ENCODE measurements at regions not wholly inside any gene's neighbourhood (a gene's known extent, or its start where the extent isn't known, plus 50 kb on each side); places are given as distances from the start of the nearest gene placed in this dataset.

- H3K56ac ChIP-seq (replicated peaks; ENCODE audit: insufficient read length, low read depth, low read length): no peak overlapping the region
- no peak overlapping the region for H3K9ac ChIP-seq (replicated peaks in 1 of 4; ENCODE audit: extremely low read depth in 1 of 4, low read depth in 3 of 4, low read length in 3 of 4)
- no peaks in the 10 kb centered on the region for H3K27me3 ChIP-seq (replicated peaks in 1 of 4; ENCODE audit: control insufficient read depth in 3 of 4, extremely low read depth in 1 of 4, insufficient read depth in 3 of 4, low read length in 3 of 4)
- no peak overlapping the region for H3K27ac ChIP-seq (ENCODE audit: low read depth, low read length)
- H3K4me3 ChIP-seq (ENCODE audit: extremely low read depth in 1 of 4, insufficient read depth in 2 of 4, low read depth in 3 of 4, low read length in 4 of 4): no peak overlapping the region
- H4K91ac ChIP-seq (replicated peaks; ENCODE audit: insufficient read length, low read length): no peak overlapping the region
- no peaks in the 10 kb centered on the region for H3K23me2 ChIP-seq (ENCODE audit: low read depth, low read length)
- no peaks in the 10 kb centered on the region for H3K79me1 ChIP-seq (ENCODE audit: low read depth, low read length)
- CTCF ChIA-PET (ENCODE audit: partially characterized antibody): no interaction called here
- no peak overlapping the region for H2AFZ ChIP-seq (ENCODE audit: low read length)
- POLR2A ChIA-PET (ENCODE audit: partially characterized antibody): no interaction called here
- DNase-seq (ENCODE audit: low read depth in 1 of 2, low spot score in 2 of 2): no peak
- H3K4ac ChIP-seq (replicated peaks; ENCODE audit: insufficient read length, low read depth, low read length): no peak overlapping the region
- H3K36me3 ChIP-seq (ENCODE audit: control insufficient read depth in 2 of 4, insufficient read depth in 4 of 4, low read length in 3 of 4): no peaks in the 10 kb centered on the region
- H4K5ac ChIP-seq (ENCODE audit: insufficient read length, low read depth, low read length): no peak overlapping the region
- no peak overlapping the region for H3K4me2 ChIP-seq (ENCODE audit: insufficient read depth in 1 of 2, low read depth in 2 of 2, low read length in 2 of 2)
- H3K9me3 ChIP-seq (ENCODE audit: insufficient read depth in 2 of 2, low read depth in 1 of 2, low read length in 1 of 2): no peaks in the 10 kb centered on the region
- no peak overlapping the region for H2BK12ac ChIP-seq (ENCODE audit: low read depth, low read length)
- H3K23ac ChIP-seq (ENCODE audit: insufficient read length): no peak overlapping the region
- H2BK15ac ChIP-seq (ENCODE audit: low read length): no peak overlapping the region
- H2AK5ac ChIP-seq (ENCODE audit: low read depth, low read length): no peak overlapping the region
- H2BK5ac ChIP-seq (ENCODE audit: low read depth, low read length): no peak overlapping the region
- H3K18ac ChIP-seq (ENCODE audit: extremely low read depth, low read length): no peak overlapping the region
- 82% methylated on average over 1 of the region's 1 CpG; no CpG with 5 or more reads in 1 of the 2 experiments for WGBS, 2 experiments (ENCODE audit: extremely low coverage in 1 of 2, insufficient coverage in 1 of 2, insufficient read length in 1 of 2, insufficient replicate concordance in 2 of 2, low coverage in 1 of 2, low lambda C conversion rate in 2 of 2, missing lambda C conversion rate in 1 of 2)
- no peak for FAIRE-seq
- no peak overlapping the region for H3K14ac ChIP-seq (ENCODE audit: insufficient read length)
- H3K79me2 ChIP-seq (ENCODE audit: control insufficient read depth in 1 of 2, insufficient read depth in 2 of 2, low read length in 2 of 2): no peaks in the 10 kb centered on the region
- H2BK120ac ChIP-seq (replicated peaks; ENCODE audit: low read depth, low read length): no peak overlapping the region
- H2BK20ac ChIP-seq (ENCODE audit: low read length): no peak overlapping the region
- no peaks in the 10 kb centered on the region for H4K20me1 ChIP-seq (replicated peaks in 1 of 2; ENCODE audit: control insufficient read depth in 1 of 2, insufficient read depth in 2 of 2, low read length in 2 of 2)
- no peaks in the 10 kb centered on the region for H3K4me1 ChIP-seq (replicated peaks in 1 of 4; ENCODE audit: control insufficient read depth in 3 of 4, insufficient read depth in 4 of 4, low read length in 3 of 4)
- no peak overlapping the region for H4K8ac ChIP-seq (ENCODE audit: extremely low read depth, insufficient read depth, low read length)
- TF ChIP-seq NANOG (IDR thresholded peaks at IDR 0.05; ENCODE audit: insufficient read depth, low read depth, low read length, poor library complexity, severe bottlenecking) (no peak), SP1 (IDR thresholded peaks at IDR 0.05; ENCODE audit: low read depth, low read length) (no peak), SIRT6 (IDR thresholded peaks at IDR 0.05; ENCODE audit: low read length) (no peak), SP2 (IDR thresholded peaks at IDR 0.05; ENCODE audit: low read length) (no peak), KDM1A (IDR thresholded peaks at IDR 0.05; ENCODE audit: borderline replicate concordance, low read length) (no peak), ATF3 (IDR thresholded peaks at IDR 0.05; ENCODE audit: insufficient read depth, low read depth, low read length) (no peak), GTF2F1 (IDR thresholded peaks at IDR 0.05; ENCODE audit: borderline replicate concordance, low read depth, low read length) (no peak), POLR2AphosphoS5 (IDR thresholded peaks at IDR 0.05; ENCODE audit: low read depth, low read length) (no peak), ASH2L (IDR thresholded peaks at IDR 0.05; ENCODE audit: low read length) (no peak), EZH2 (IDR thresholded peaks at IDR 0.05; ENCODE audit: low read depth, low read length, severe bottlenecking) (no peak), GABPA (IDR thresholded peaks at IDR 0.05; ENCODE audit: borderline replicate concordance, insufficient read depth, low read length) (no peak), SIX5 (IDR thresholded peaks at IDR 0.05; ENCODE audit: low read depth, low read length) (no peak), SUZ12 (IDR thresholded peaks at IDR 0.05; ENCODE audit: low read length) (no peak), CEBPB (IDR thresholded peaks at IDR 0.05; ENCODE audit: low read depth, low read length) (no peak), JUN (IDR thresholded peaks at IDR 0.05; ENCODE audit: low read depth, low read length) (no peak), TAF7 (optimal IDR thresholded peaks at IDR 0.05; ENCODE audit: borderline replicate concordance, low read depth, low read length) (no peak)
These were observed 413.7 kb upstream of the GHITM start for GRCh38 chr10:83725567-83725966.
